HG02678 (cell line): ENCODE measurements at regions not wholly inside any gene's neighbourhood (a gene's known extent, or its start where the extent isn't known, plus 50 kb on each side); places are given as distances from the start of the nearest gene placed in this dataset.

Experiments used
- ATAC-seq: cut with Tn5 transposase; IDR thresholded peaks from one replicate; pipeline ENCODE4 v1.9.1; 2021; ENCODE audit warnings: mild to moderate bottlenecking, moderate library complexity; ENCODE audit not compliant: unreplicated experiment

- peak; percentile 93 for ATAC-seq
These were observed 318.9 kb downstream of the SNAPC1 start for GRCh38 chr14:62081012-62081612.

- no peak for ATAC-seq
These were observed 319.7 kb downstream of the SNAPC1 start for GRCh38 chr14:62081951-62082350.

- ATAC-seq, result no peak
These were observed 320.6 kb downstream of the SNAPC1 start for GRCh38 chr14:62082779-62083178.

GRCh38 chr14:62084020-62084419, 321.8 kb downstream of the SNAPC1 start:
- no peak for ATAC-seq

GRCh38 chr14:62087191-62087590, 325.0 kb downstream of the SNAPC1 start:
- no peak for ATAC-seq

GRCh38 chr14:62093736-62094135, 331.5 kb downstream of the SNAPC1 start:
- ATAC-seq, result no peak

GRCh38 chr14:62097072-62097471, 334.9 kb downstream of the SNAPC1 start:
- ATAC-seq, result no peak

- no peak for ATAC-seq
These were observed 335.6 kb downstream of the SNAPC1 start for GRCh38 chr14:62097824-62098223.

GRCh38 chr14:62098357-62098756, 336.1 kb downstream of the SNAPC1 start:
- ATAC-seq, result no peak

GRCh38 chr14:62099091-62099490, 336.9 kb downstream of the SNAPC1 start:
- no peak for ATAC-seq

GRCh38 chr14:62101189-62101588, 339.0 kb downstream of the SNAPC1 start:
- ATAC-seq, result no peak

- no peak for ATAC-seq
These were observed 339.6 kb downstream of the SNAPC1 start for GRCh38 chr14:62101673-62102348.

- no peak for ATAC-seq
These were observed 340.1 kb downstream of the SNAPC1 start for GRCh38 chr14:62102349-62102725.

GRCh38 chr14:62103464-62103863, 341.2 kb downstream of the SNAPC1 start:
- ATAC-seq, result no peak

- ATAC-seq, result no peak
These were observed 348.7 kb downstream of the SNAPC1 start for GRCh38 chr14:62110941-62111340.

- peak; percentile 96 for ATAC-seq
These were observed 355.0 kb downstream of the SNAPC1 start for GRCh38 chr14:62117010-62117750.

GRCh38 chr14:62117751-62118105, 355.5 kb downstream of the SNAPC1 start:
- no peak for ATAC-seq

GRCh38 chr14:62118461-62118860, 356.2 kb downstream of the SNAPC1 start:
- ATAC-seq, result no peak

- ATAC-seq, result no peak
These were observed 356.7 kb downstream of the SNAPC1 start for GRCh38 chr14:62118871-62119270.

GRCh38 chr14:62123961-62124360, 361.7 kb downstream of the SNAPC1 start:
- peak; percentile 61 for ATAC-seq

GRCh38 chr14:62125793-62126192, 363.6 kb downstream of the SNAPC1 start:
- no peak for ATAC-seq

GRCh38 chr14:62126879-62127478, 364.8 kb downstream of the SNAPC1 start:
- peak; percentile 61 for ATAC-seq
